GM12874 (cell line): ENCODE measurements at regions not wholly inside any gene's neighbourhood (a gene's known extent, or its start where the extent isn't known, plus 50 kb on each side); places are given as distances from the start of the nearest gene placed in this dataset.

Experiments used
- CTCF ChIP-seq: IDR thresholded peaks from 2 replicates; pipeline ENCODE4 v1.5.1; 2011; ENCODE audit warnings: low read depth, mild to moderate bottlenecking, control low read depth, low read length, moderate library complexity; ENCODE audit not compliant: insufficient read depth

DNA sequence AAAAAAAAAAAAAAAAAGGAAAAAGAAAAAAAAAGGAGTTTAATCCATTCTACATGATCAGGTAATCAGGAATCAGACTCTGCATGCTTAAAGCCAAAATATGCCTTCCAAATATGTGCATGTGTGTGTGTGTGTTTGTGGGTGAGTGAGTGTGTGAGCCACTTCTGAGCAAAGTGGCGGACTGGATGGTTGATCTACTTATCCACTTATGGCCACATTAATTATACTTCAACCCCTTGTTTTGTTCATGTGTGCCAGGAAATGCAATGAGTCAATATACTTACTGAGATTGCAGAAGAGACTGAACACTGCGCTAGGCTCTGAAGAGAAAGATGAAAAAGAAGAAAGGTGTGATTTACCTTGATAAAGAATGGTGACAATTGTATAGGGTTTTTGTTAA, 586.5 kb upstream of the NXPH2 start:
- no peak for TF ChIP-seq CTCF

- TF ChIP-seq CTCF, result no peak
These were observed 585.0 kb upstream of the NXPH2 start for GRCh38 chr2:139365189-139365588.

DNA sequence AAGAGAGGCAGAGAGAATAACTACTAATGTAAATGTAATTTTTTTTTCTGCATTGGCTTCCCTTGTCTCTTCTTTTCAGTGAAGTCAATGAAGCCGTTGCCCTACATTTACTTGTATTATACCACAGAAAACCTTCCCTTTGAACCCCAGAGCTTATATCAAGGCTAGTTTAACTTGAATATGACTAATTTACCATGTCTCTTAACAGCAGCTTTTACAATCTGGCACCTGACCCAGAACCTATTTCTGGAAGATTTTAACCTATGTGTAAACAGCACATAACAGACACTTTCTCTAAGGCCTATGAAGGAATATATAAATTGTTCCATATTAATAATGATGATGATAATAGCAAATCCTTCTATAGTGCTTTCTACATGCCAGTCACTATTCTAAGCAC, 580.5 kb upstream of the NXPH2 start:
- no peak for TF ChIP-seq CTCF

GRCh38 chr2:139359818-139360217, 579.6 kb upstream of the NXPH2 start:
- no peak for TF ChIP-seq CTCF

- TF ChIP-seq CTCF, result no peak
These were observed 577.8 kb upstream of the NXPH2 start for GRCh38 chr2:139357972-139358371.

GRCh38 chr2:139354518-139354917, 574.3 kb upstream of the NXPH2 start:
- no peak for TF ChIP-seq CTCF

DNA sequence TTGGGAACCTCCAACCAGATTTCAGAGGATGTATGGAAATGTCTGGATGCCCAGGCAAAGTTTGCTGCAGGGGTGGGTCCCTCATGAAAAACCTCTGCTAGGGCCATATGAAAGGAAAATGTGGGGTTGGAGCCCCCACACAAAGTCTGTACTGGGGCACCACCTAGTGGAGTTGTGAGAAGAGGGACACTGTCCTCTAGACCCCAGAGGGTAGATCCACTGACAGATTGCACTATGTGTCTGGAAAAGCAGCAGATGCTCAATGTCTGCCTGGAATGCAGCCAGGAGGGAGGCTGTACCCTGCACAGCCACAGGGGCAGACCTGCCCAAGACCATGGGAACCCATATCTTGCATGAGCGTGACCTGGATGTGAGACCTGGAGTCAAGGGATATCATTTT, 573.7 kb upstream of the NXPH2 start:
- TF ChIP-seq CTCF, result no peak

- TF ChIP-seq CTCF, result no peak
These were observed 537.1 kb upstream of the NXPH2 start for GRCh38 chr2:139317259-139317658.
